ENCODE measurements at regions not wholly inside any gene's neighbourhood (a gene's known extent, or its start where the extent isn't known, plus 50 kb on each side); places are given as distances from the start of the nearest gene placed in this dataset.

DNA sequence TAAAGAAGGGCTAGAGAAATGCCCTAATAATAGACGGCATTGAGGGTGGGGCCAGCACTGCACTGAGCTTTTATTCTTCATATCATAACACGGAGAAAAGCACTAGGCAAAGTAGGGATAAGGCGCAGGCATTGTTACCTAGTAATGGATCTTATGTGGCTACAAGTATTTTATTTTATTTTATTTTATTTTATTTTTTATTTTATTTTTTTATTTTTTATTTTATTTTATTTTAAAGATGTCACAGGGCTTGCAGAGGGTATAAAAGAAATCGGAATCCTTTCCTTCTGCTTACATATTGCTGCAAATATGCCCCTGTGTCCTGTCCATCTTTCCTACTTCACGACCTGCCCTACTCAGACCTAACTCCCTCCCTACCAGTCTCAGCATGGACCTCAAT is 452.0 kb upstream of the KIRREL3 start (continued):
- TF ChIP-seq ZNF331 (CRISPR knock-in tag; IDR thresholded peaks at IDR 0.05; ENCODE audit: low read depth), result no peak
- TF ChIP-seq, protein P1, sequence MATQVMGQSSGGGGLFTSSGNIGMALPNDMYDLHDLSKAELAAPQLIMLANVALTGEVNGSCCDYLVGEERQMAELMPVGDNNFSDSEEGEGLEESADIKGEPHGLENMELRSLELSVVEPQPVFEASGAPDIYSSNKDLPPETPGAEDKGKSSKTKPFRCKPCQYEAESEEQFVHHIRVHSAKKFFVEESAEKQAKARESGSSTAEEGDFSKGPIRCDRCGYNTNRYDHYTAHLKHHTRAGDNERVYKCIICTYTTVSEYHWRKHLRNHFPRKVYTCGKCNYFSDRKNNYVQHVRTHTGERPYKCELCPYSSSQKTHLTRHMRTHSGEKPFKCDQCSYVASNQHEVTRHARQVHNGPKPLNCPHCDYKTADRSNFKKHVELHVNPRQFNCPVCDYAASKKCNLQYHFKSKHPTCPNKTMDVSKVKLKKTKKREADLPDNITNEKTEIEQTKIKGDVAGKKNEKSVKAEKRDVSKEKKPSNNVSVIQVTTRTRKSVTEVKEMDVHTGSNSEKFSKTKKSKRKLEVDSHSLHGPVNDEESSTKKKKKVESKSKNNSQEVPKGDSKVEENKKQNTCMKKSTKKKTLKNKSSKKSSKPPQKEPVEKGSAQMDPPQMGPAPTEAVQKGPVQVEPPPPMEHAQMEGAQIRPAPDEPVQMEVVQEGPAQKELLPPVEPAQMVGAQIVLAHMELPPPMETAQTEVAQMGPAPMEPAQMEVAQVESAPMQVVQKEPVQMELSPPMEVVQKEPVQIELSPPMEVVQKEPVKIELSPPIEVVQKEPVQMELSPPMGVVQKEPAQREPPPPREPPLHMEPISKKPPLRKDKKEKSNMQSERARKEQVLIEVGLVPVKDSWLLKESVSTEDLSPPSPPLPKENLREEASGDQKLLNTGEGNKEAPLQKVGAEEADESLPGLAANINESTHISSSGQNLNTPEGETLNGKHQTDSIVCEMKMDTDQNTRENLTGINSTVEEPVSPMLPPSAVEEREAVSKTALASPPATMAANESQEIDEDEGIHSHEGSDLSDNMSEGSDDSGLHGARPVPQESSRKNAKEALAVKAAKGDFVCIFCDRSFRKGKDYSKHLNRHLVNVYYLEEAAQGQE (IDR thresholded peaks at IDR 0.05; ENCODE audit: unreplicated experiment), result no peak
- TF ChIP-seq, protein P2, sequence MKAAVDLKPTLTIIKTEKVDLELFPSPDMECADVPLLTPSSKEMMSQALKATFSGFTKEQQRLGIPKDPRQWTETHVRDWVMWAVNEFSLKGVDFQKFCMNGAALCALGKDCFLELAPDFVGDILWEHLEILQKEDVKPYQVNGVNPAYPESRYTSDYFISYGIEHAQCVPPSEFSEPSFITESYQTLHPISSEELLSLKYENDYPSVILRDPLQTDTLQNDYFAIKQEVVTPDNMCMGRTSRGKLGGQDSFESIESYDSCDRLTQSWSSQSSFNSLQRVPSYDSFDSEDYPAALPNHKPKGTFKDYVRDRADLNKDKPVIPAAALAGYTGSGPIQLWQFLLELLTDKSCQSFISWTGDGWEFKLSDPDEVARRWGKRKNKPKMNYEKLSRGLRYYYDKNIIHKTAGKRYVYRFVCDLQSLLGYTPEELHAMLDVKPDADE (IDR thresholded peaks at IDR 0.05), result no peak
- TF ChIP-seq, protein P3, sequence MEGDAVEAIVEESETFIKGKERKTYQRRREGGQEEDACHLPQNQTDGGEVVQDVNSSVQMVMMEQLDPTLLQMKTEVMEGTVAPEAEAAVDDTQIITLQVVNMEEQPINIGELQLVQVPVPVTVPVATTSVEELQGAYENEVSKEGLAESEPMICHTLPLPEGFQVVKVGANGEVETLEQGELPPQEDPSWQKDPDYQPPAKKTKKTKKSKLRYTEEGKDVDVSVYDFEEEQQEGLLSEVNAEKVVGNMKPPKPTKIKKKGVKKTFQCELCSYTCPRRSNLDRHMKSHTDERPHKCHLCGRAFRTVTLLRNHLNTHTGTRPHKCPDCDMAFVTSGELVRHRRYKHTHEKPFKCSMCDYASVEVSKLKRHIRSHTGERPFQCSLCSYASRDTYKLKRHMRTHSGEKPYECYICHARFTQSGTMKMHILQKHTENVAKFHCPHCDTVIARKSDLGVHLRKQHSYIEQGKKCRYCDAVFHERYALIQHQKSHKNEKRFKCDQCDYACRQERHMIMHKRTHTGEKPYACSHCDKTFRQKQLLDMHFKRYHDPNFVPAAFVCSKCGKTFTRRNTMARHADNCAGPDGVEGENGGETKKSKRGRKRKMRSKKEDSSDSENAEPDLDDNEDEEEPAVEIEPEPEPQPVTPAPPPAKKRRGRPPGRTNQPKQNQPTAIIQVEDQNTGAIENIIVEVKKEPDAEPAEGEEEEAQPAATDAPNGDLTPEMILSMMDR (conservative IDR thresholded peaks at IDR 0.05; ENCODE audit: low read depth in 2 of 2), result no peak
- TF ChIP-seq EZH2 (IDR thresholded peaks at IDR 0.05; ENCODE audit: low read depth, unreplicated experiment), result no peak
- no peak for TF ChIP-seq NANOG (IDR thresholded peaks at IDR 0.05; ENCODE audit: borderline replicate concordance)
- no peak for TF ChIP-seq CREB1 (CRISPR knock-in tag; IDR thresholded peaks at IDR 0.05; ENCODE audit: low read depth)
- no peak for TF ChIP-seq EZH2phosphoT487 (IDR thresholded peaks at IDR 0.05; ENCODE audit: unreplicated experiment)

DNA sequence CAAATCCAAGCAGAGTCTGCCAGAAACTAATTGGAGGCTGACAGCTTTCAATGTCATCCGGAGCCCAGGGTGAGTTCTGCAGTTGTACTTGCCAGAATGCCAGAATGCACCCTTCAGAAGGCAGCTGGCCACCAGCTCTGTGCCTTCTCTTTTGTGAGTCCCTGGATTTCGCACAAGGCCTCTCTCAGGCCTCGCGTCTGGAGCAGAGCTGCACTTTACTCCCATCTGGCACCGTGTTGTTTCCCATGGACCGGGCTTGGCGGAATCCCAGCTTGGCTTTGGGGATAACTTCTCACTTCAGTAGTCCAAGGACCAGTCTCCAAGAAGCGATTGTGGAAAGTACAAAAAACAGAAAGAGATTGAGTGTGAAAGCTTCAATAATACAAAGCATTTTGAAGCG is 451.3 kb upstream of the KIRREL3 start:
- no peak overlapping the region for H3K4me3 Mint-ChIP-seq
- no peak overlapping the region for H3K4me3 ChIP-seq

More for the DNA sequence above, 451.3 kb upstream of the KIRREL3 start:
- Histone ChIP-seq H3K27me3 (ENCODE audit: insufficient read depth) (no peaks in the 10 kb centered on the region), H3K4me1 (ENCODE audit: insufficient read depth) (peaks cover 7% of the 10 kb centered on the region; the same call in 1 of the 2 replicates), H3K27ac (ENCODE audit: low read depth) (no peak overlapping the region), H3F3A (replicated peaks; ENCODE audit: low read depth) (no peaks in the 10 kb centered on the region), H3K9me2 (ENCODE audit: insufficient read depth) (no peaks in the 10 kb centered on the region), H3K4me2 (no peak overlapping the region), H4K20me1 (replicated peaks; ENCODE audit: insufficient read depth) (no peaks in the 10 kb centered on the region), H2AFZ (no peak overlapping the region), H3K79me2 (replicated peaks; ENCODE audit: insufficient read depth) (no peaks in the 10 kb centered on the region), H3K36me3 (ENCODE audit: insufficient read depth) (no peaks in the 10 kb centered on the region)
- ATAC-seq, result no peak
- Mint-ChIP-seq H3K36me3 (ENCODE audit: low read depth) (no peaks in the 10 kb centered on the region), H3K27me3 (ENCODE audit: insufficient read depth, low read depth, poor library complexity) (peaks cover 1% of the 10 kb centered on the region), H3K9me3 (no peaks in the 10 kb centered on the region), H3K4me1 (peaks cover 11% of the 10 kb centered on the region), H3K27ac (no peak overlapping the region)
- no peak for DNase-seq (ENCODE audit: low spot score)
- no peak for TF ChIP-seq ZNF331 (CRISPR knock-in tag; IDR thresholded peaks at IDR 0.05; ENCODE audit: low read depth)
- TF ChIP-seq EZH2 (IDR thresholded peaks at IDR 0.05; ENCODE audit: low read depth, unreplicated experiment), result no peak
- TF ChIP-seq POLR2AphosphoS5 (IDR thresholded peaks at IDR 0.05; ENCODE audit: low read depth), result no peak
- no peak for TF ChIP-seq CREB1 (CRISPR knock-in tag; IDR thresholded peaks at IDR 0.05; ENCODE audit: low read depth)

All from GM23338 (cell line).